Kidney (tissue), 13 donors: ENCODE measurements at regions not wholly inside any gene's neighbourhood (a gene's known extent, or its start where the extent isn't known, plus 50 kb on each side); places are given as distances from the start of the nearest gene placed in this dataset.

ENCODE experiments used
- DNase-seq, 5 donors: peaks; one replicate each; pipeline ENCODE4 v3.0.0-alpha.2; 2013 to 2020
- FAIRE-seq: peaks from 2 replicates; lab custom pipeline; 2012; peaks lifted over from hg19 to GRCh38; lab: Jason Lieb, UNC
- H3K27ac ChIP-seq, 2 donors: one replicate each; pipeline ENCODE4 v1.7.0; 2013; ENCODE audit warnings: low read depth in 2 of 2, low read length in 2 of 2, inconsistent platforms in 1 of 2
- H3K27me3 ChIP-seq: one replicate; pipeline ENCODE4 v1.7.1; 2013; ENCODE audit warnings: low read length, inconsistent platforms; ENCODE audit not compliant: control insufficient read depth, insufficient read depth
- H3K36me3 ChIP-seq, 3 donors: one replicate each; pipeline versions ENCODE4 v1.7.0 to v1.7.1; 2013; ENCODE audit warnings: low read length in 3 of 3, control low read depth in 1 of 3, inconsistent platforms in 1 of 3; ENCODE audit not compliant: insufficient read depth in 3 of 3, control insufficient read depth in 2 of 3
- H3K4me1 ChIP-seq, 3 donors: one replicate each; pipeline versions ENCODE4 v1.7.0 to v1.7.1; 2013; ENCODE audit warnings: low read length in 3 of 3, inconsistent platforms in 1 of 3, low read depth in 1 of 3; ENCODE audit not compliant: control insufficient read depth in 2 of 3, insufficient read depth in 2 of 3
- H3K4me3 ChIP-seq, 3 donors: one replicate each; pipeline versions ENCODE4 v1.7.0 to v1.8.1; 2013; ENCODE audit warnings: low read length in 3 of 3, control low read depth in 1 of 3, inconsistent platforms in 1 of 3
- H3K9ac ChIP-seq, 3 donors: one replicate each; pipeline versions ENCODE4 v1.7.0 to v1.7.1; 2013; ENCODE audit warnings: low read length in 3 of 3, control low read depth in 1 of 3, inconsistent platforms in 1 of 3
- H3K9me3 ChIP-seq, 3 donors: one replicate each; pipeline versions ENCODE4 v1.7.0 to v1.7.1; 2013; ENCODE audit warnings: low read length in 3 of 3, control low read depth in 1 of 3, inconsistent platforms in 1 of 3; ENCODE audit not compliant: control insufficient read depth in 2 of 3, insufficient read depth in 1 of 3
- CTCF ChIP-seq: IDR thresholded peaks from 3 replicates; pipeline ENCODE4 v1.5.1; 2012; ENCODE audit warnings: mild to moderate bottlenecking, moderate library complexity, borderline replicate concordance; ENCODE audit not compliant: insufficient read depth; ENCODE audit errors: extremely low read depth
- intact Hi-C: fragments of 100-400 bp; cut with DNase I; formaldehyde crosslinking; loops from one replicate; pipeline ENCODE4 v1.11.1; 2022
- donor health status: control.
- donor health status: control.
- donor health status: control.
- donor health status: control.
- donor health status: control.
- donor health status: DM: yes; HTN: yes; CAD: no.
- donor health status: Normal renal cell carcinoma (clear cell type).

GRCh38 chr2:239522002-239522739 lies 121.4 kb upstream of the HDAC4 start:
- Histone ChIP-seq H3K27ac (no peak overlapping the region), H3K9ac (no peak overlapping the region), H3K4me3 (no peak overlapping the region), H3K27me3 (no peaks in the 10 kb centered on the region), H3K36me3 (no peaks in the 10 kb centered on the region), H3K9me3 (no peaks in the 10 kb centered on the region), H3K4me1 (peaks cover 0 to 2% (median 0%) of the 10 kb centered on the region in 3 donors)
- FAIRE-seq (no peak), DNase-seq (peak in 1 of 5 donors; percentile 55)
- intact Hi-C loops = no loop called here
- no peak for TF ChIP-seq CTCF

GRCh38 chr2:239521518-239521815 lies 120.6 kb upstream of the HDAC4 start:
- Histone ChIP-seq H3K36me3 (no peaks in the 10 kb centered on the region), H3K27ac (no peak overlapping the region), H3K4me3 (no peak overlapping the region), H3K9ac (no peak overlapping the region), H3K9me3 (no peaks in the 10 kb centered on the region), H3K27me3 (no peaks in the 10 kb centered on the region), H3K4me1 (peaks cover 0 to 2% (median 0%) of the 10 kb centered on the region in 3 donors)
- FAIRE-seq (no peak), DNase-seq (no peak)
- intact Hi-C loops = no loop called here
- TF ChIP-seq CTCF = no peak

GRCh38 chr2:239520811-239521517 lies 120.1 kb upstream of the HDAC4 start:
- Histone ChIP-seq H3K9ac (no peak overlapping the region), H3K4me3 (no peak overlapping the region), H3K4me1 (peaks cover 0 to 2% (median 0%) of the 10 kb centered on the region in 3 donors), H3K27me3 (no peaks in the 10 kb centered on the region), H3K27ac (no peak overlapping the region), H3K36me3 (no peaks in the 10 kb centered on the region), H3K9me3 (no peaks in the 10 kb centered on the region)
- DNase-seq (peak in 1 of 5 donors; percentile 67), FAIRE-seq (no peak)
- no peak for TF ChIP-seq CTCF
- intact Hi-C loops = no loop called here
